ENCODE measurements at regions not wholly inside any gene's neighbourhood (a gene's known extent, or its start where the extent isn't known, plus 50 kb on each side); places are given as distances from the start of the nearest gene placed in this dataset.

GRCh38 chr12:41795910-41796309 lies 348.8 kb downstream of the GXYLT1 start:
- no peaks in the 10 kb centered on the region for H3K4me1 ChIP-seq
- TF ChIP-seq, protein P1, sequence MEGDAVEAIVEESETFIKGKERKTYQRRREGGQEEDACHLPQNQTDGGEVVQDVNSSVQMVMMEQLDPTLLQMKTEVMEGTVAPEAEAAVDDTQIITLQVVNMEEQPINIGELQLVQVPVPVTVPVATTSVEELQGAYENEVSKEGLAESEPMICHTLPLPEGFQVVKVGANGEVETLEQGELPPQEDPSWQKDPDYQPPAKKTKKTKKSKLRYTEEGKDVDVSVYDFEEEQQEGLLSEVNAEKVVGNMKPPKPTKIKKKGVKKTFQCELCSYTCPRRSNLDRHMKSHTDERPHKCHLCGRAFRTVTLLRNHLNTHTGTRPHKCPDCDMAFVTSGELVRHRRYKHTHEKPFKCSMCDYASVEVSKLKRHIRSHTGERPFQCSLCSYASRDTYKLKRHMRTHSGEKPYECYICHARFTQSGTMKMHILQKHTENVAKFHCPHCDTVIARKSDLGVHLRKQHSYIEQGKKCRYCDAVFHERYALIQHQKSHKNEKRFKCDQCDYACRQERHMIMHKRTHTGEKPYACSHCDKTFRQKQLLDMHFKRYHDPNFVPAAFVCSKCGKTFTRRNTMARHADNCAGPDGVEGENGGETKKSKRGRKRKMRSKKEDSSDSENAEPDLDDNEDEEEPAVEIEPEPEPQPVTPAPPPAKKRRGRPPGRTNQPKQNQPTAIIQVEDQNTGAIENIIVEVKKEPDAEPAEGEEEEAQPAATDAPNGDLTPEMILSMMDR (IDR thresholded peaks at IDR 0.05): no peak
- no peaks in the 10 kb centered on the region for H3K9me3 ChIP-seq
- intact Hi-C loops (cut with DNase I): no loop called here
- H3K4me3 ChIP-seq: no peak overlapping the region
- ATAC-seq (peak; percentile 23), DNase-seq (no peak)
- no peaks in the 10 kb centered on the region for H3K36me3 ChIP-seq
- no peak overlapping the region for H3K27ac ChIP-seq
- H3K27me3 ChIP-seq: no peaks in the 10 kb centered on the region

- intact Hi-C loops (cut with DNase I): no loop called here
- ATAC-seq (no peak), DNase-seq (no peak)
- no peaks in the 10 kb centered on the region for H3K9me3 ChIP-seq
- H3K27ac ChIP-seq: no peak overlapping the region
- H3K4me1 ChIP-seq: no peaks in the 10 kb centered on the region
- H3K27me3 ChIP-seq: no peaks in the 10 kb centered on the region
- no peak overlapping the region for H3K4me3 ChIP-seq
- H3K36me3 ChIP-seq: no peaks in the 10 kb centered on the region
- TF ChIP-seq, protein P1 (IDR thresholded peaks at IDR 0.05): no peak
These were observed 349.5 kb downstream of the GXYLT1 start for GRCh38 chr12:41795051-41795600.

- Histone ChIP-seq H3K9me3 (no peaks in the 10 kb centered on the region), H3K27me3 (no peaks in the 10 kb centered on the region), H3K27ac (no peak overlapping the region), H3K4me1 (no peaks in the 10 kb centered on the region), H3K36me3 (no peaks in the 10 kb centered on the region), H3K4me3 (no peak overlapping the region)
- TF ChIP-seq, protein P1 (IDR thresholded peaks at IDR 0.05): no peak
- no peak for DNase-seq
- no peak for ATAC-seq
- intact Hi-C loops (cut with DNase I): no loop called here
These were observed 350.3 kb downstream of the GXYLT1 start for GRCh38 chr12:41794336-41794735.

DNA sequence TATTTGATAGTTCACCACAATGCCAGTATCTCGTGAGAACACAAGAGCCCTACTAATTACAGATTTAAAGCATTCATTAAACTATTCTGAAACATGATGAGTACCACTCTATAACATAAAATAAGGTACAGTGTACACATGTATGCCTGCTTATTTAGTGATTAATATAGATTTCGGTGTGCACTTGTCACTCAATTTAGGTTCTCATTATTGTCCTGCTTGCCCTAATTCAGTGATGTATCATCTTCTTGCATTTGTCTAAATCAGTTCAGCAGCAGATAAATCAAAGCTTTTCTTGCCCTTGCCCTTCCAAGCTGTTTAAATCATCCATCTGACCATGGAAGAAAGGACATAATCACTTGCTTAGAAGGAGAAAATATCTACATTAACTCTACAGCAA lies 359.7 kb downstream of the GXYLT1 start:
- Histone ChIP-seq H3K9me3 (no peaks in the 10 kb centered on the region), H3K27me3 (no peaks in the 10 kb centered on the region), H3K36me3 (no peaks in the 10 kb centered on the region), H3K4me1 (no peaks in the 10 kb centered on the region), H3K27ac (no peak overlapping the region), H3K4me3 (no peak overlapping the region)
- TF ChIP-seq, protein P1 (IDR thresholded peaks at IDR 0.05): no peak
- DNase-seq (no peak), ATAC-seq (no peak)
- intact Hi-C loops (cut with DNase I): no loop called here

GRCh38 chr12:41778934-41779333 lies 365.7 kb downstream of the GXYLT1 start:
- Histone ChIP-seq H3K36me3 (no peaks in the 10 kb centered on the region), H3K4me1 (no peaks in the 10 kb centered on the region), H3K27me3 (no peaks in the 10 kb centered on the region), H3K9me3 (no peaks in the 10 kb centered on the region), H3K27ac (no peak overlapping the region), H3K4me3 (no peak overlapping the region)
- TF ChIP-seq, protein P1 (IDR thresholded peaks at IDR 0.05): no peak
- DNase-seq: no peak
- ATAC-seq: no peak
- intact Hi-C loops (cut with DNase I): no loop called here

Measured in upper lobe of right lung (tissue), 1 donor.